ENCODE measurements at regions not wholly inside any gene's neighbourhood (a gene's known extent, or its start where the extent isn't known, plus 50 kb on each side); places are given as distances from the start of the nearest gene placed in this dataset.

DNA sequence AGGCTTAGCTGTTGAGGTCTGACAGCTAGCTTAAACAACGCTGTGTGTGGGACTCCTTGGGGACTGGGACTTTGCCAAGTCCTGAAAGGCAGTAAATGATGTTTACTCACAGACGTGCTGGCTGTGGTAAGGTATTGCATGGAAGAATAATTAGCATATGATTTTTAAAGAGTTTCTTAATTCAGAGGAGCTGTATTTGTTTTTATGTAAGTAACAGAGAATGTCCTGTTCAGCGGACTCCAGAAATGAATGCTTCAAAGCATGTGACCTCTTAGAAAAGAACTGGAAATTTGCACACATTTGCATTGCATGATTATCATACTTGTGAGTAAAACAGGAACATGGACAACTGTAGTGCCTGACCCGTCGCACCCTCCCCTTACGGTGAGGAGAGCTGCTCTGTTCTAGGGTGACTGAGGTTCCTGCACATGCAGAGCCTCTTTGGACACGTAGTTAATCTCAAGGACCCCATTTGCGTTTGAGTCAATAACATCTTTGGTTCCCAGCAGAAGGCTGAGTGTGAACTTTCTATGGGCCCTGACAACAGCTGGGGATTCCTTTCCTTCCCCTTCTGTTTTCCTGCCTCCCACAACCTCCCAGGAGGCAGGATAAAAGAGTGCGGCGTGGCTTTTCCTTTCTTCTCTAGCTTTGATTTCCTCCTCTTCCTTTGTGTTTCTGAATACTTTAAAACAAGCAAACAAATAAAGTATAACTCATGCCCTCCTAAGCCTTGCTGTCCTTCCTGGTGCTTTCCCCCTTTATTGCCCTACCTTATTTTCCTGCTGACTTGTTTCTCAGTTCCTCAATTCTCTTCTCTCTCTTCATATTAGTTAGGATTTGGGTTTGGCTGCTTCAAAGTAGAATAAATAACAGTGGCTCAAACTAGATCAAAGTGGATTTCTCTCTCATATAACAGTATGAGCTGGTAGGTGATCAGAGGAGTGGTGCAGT lies 157.2 kb upstream of the CD180 start:
- H3K79me2 ChIP-seq (ENCODE audit: insufficient read depth, low read length), result no peaks in the 10 kb centered on the region
- TF ChIP-seq EZH2 (IDR thresholded peaks at IDR 0.05; ENCODE audit: insufficient read depth, low read length) (no peak), CTCF (IDR thresholded peaks at IDR 0.05; ENCODE audit: insufficient read depth, low read depth, low read length) (no peak)
- H3K27ac ChIP-seq (ENCODE audit: low read depth, low read length), result no peak overlapping the region
- H3K27ac Mint-ChIP-seq (ENCODE audit: unreplicated experiment), result no peak overlapping the region
- FAIRE-seq, result no peak
- H3K4me1 ChIP-seq (ENCODE audit: insufficient read depth, low read length), result no peaks in the 10 kb centered on the region
- H3K9ac ChIP-seq (ENCODE audit: low read length), result no peak overlapping the region
- H3K27me3 ChIP-seq (ENCODE audit: insufficient read depth, low read length), result no peaks in the 10 kb centered on the region
- H3K9me3 ChIP-seq (ENCODE audit: insufficient read depth, low read depth, low read length), result no peaks in the 10 kb centered on the region
- no peaks in the 10 kb centered on the region for H3K4me1 Mint-ChIP-seq (ENCODE audit: low read depth, unreplicated experiment)
- H3K9me3 Mint-ChIP-seq (ENCODE audit: unreplicated experiment), result no peaks in the 10 kb centered on the region
- no peaks in the 10 kb centered on the region for H3K36me3 ChIP-seq (ENCODE audit: insufficient read depth, low read length)
- H4K20me1 ChIP-seq (ENCODE audit: insufficient read depth, low read length), result no peaks in the 10 kb centered on the region
- no peak overlapping the region for H3K4me3 Mint-ChIP-seq (ENCODE audit: unreplicated experiment)
- no peak overlapping the region for H3K4me2 ChIP-seq (ENCODE audit: low read length)
- DNase-seq (ENCODE audit: low read depth), result peak; percentile 18
- H3K4me3 ChIP-seq (ENCODE audit: insufficient read depth, low read depth, low read length), result no peak overlapping the region
- H3K27me3 Mint-ChIP-seq (ENCODE audit: low read depth, unreplicated experiment), result no peaks in the 10 kb centered on the region
- no peaks in the 10 kb centered on the region for H3K36me3 Mint-ChIP-seq (ENCODE audit: low read depth, unreplicated experiment)
- H2AFZ ChIP-seq (ENCODE audit: low read depth, low read length), result peak overlapping the region; percentile 1

- TF ChIP-seq EZH2 (IDR thresholded peaks at IDR 0.05; ENCODE audit: insufficient read depth, low read length) (no peak), CTCF (IDR thresholded peaks at IDR 0.05; ENCODE audit: insufficient read depth, low read depth, low read length) (no peak)
- DNase-seq (ENCODE audit: low read depth) (no peak), FAIRE-seq (no peak)
- Histone ChIP-seq H3K27ac (ENCODE audit: low read depth, low read length) (no peak overlapping the region), H4K20me1 (ENCODE audit: insufficient read depth, low read length) (no peaks in the 10 kb centered on the region), H3K36me3 (ENCODE audit: insufficient read depth, low read length) (no peaks in the 10 kb centered on the region), H3K4me3 (ENCODE audit: insufficient read depth, low read depth, low read length) (no peak overlapping the region), H3K79me2 (ENCODE audit: insufficient read depth, low read length) (no peaks in the 10 kb centered on the region), H3K27me3 (ENCODE audit: insufficient read depth, low read length) (no peaks in the 10 kb centered on the region), H2AFZ (ENCODE audit: low read depth, low read length) (no peak overlapping the region), H3K4me1 (ENCODE audit: insufficient read depth, low read length) (no peaks in the 10 kb centered on the region), H3K9me3 (ENCODE audit: insufficient read depth, low read depth, low read length) (no peaks in the 10 kb centered on the region), H3K9ac (ENCODE audit: low read length) (no peak overlapping the region), H3K4me2 (ENCODE audit: low read length) (no peak overlapping the region)
- H3K4me1 Mint-ChIP-seq (ENCODE audit: low read depth, unreplicated experiment), result no peaks in the 10 kb centered on the region
- H3K27me3 Mint-ChIP-seq (ENCODE audit: low read depth, unreplicated experiment), result no peaks in the 10 kb centered on the region
- H3K9me3 Mint-ChIP-seq (ENCODE audit: unreplicated experiment), result no peaks in the 10 kb centered on the region
- no peak overlapping the region for H3K27ac Mint-ChIP-seq (ENCODE audit: unreplicated experiment)
- H3K4me3 Mint-ChIP-seq (ENCODE audit: unreplicated experiment), result no peak overlapping the region
- H3K36me3 Mint-ChIP-seq (ENCODE audit: low read depth, unreplicated experiment), result no peaks in the 10 kb centered on the region
Observed at GRCh38 chr5:67350618-67351201, 154.1 kb upstream of the CD180 start.

DNA sequence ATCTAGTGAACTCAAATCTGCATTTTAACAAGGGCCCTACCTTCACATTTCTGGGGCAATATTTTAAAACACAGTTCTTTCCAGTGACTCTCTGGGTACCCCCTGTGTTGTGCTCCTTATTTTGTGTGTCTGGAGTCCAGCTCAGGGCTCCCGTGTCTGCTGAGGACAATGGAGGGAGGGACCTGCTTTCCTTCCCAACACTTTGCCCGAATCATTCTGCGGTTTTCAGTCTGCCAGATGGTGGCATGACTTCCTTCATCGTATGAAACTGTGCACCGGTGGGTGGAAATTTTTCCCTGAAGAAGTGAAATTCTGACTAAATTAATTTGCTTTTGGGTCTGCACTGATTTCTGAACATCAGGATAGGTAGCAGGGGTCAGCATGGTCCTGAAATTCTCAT lies 153.6 kb upstream of the CD180 start:
- Histone ChIP-seq H3K27ac (ENCODE audit: low read depth, low read length) (no peak overlapping the region), H3K9me3 (ENCODE audit: insufficient read depth, low read depth, low read length) (no peaks in the 10 kb centered on the region), H3K4me1 (ENCODE audit: insufficient read depth, low read length) (no peaks in the 10 kb centered on the region), H3K4me3 (ENCODE audit: insufficient read depth, low read depth, low read length) (no peak overlapping the region), H3K79me2 (ENCODE audit: insufficient read depth, low read length) (no peaks in the 10 kb centered on the region), H3K27me3 (ENCODE audit: insufficient read depth, low read length) (no peaks in the 10 kb centered on the region), H3K4me2 (ENCODE audit: low read length) (no peak overlapping the region), H3K36me3 (ENCODE audit: insufficient read depth, low read length) (no peaks in the 10 kb centered on the region), H4K20me1 (ENCODE audit: insufficient read depth, low read length) (no peaks in the 10 kb centered on the region), H2AFZ (ENCODE audit: low read depth, low read length) (no peak overlapping the region), H3K9ac (ENCODE audit: low read length) (no peak overlapping the region)
- FAIRE-seq (no peak), DNase-seq (ENCODE audit: low read depth) (no peak)
- Mint-ChIP-seq H3K27ac (ENCODE audit: unreplicated experiment) (no peak overlapping the region), H3K36me3 (ENCODE audit: low read depth, unreplicated experiment) (no peaks in the 10 kb centered on the region), H3K4me1 (ENCODE audit: low read depth, unreplicated experiment) (no peaks in the 10 kb centered on the region), H3K27me3 (ENCODE audit: low read depth, unreplicated experiment) (no peaks in the 10 kb centered on the region), H3K4me3 (ENCODE audit: unreplicated experiment) (no peak overlapping the region), H3K9me3 (ENCODE audit: unreplicated experiment) (no peaks in the 10 kb centered on the region)
- TF ChIP-seq CTCF (IDR thresholded peaks at IDR 0.05; ENCODE audit: insufficient read depth, low read depth, low read length) (no peak), EZH2 (IDR thresholded peaks at IDR 0.05; ENCODE audit: insufficient read depth, low read length) (no peak)

Measured in astrocyte (in vitro differentiated cells and primary cell).